ENCODE measurements at regions not wholly inside any gene's neighbourhood (a gene's known extent, or its start where the extent isn't known, plus 50 kb on each side); places are given as distances from the start of the nearest gene placed in this dataset.

DNA sequence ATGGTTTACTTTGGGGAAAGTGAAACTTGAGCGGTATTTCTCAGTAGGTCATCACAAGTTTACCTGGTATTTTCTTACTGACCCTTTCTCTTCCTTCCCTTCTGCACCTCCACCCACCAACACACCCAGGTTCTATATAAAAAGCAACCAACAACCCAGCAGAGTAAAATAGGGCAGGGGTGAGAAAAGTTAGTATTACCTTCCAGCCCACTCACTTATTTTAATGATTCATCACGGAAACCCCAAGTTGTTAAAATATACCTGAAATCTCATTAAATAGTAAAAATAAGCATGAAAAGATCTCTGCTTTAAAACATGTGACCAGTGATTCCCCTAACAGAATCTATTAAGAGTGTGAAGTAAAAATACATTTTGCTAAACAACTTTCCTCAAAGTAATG is 306.1 kb downstream of the ZEB2 start:
- DNase-seq (ENCODE audit: low spot score) = no peak

DNA sequence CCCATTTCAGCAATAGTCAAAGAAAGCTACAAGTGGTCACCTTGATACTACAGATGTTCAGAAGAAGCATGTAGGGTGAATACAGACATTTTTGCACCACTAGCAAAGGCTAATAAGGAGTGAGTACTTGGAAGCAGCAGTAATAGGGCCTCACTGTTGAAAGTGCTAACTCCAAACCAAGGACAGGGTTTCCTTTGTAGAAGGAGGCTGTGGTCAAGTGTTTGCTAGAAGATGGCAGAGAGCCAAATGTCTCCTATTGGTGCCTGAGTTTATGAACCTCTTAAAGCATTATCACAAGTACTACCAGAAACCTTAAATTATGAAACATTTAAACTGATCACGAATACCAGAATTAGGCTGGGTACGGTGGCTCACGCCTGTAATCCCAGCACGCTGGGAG is 308.1 kb downstream of the ZEB2 start:
- no peak for DNase-seq (ENCODE audit: low spot score)

DNA sequence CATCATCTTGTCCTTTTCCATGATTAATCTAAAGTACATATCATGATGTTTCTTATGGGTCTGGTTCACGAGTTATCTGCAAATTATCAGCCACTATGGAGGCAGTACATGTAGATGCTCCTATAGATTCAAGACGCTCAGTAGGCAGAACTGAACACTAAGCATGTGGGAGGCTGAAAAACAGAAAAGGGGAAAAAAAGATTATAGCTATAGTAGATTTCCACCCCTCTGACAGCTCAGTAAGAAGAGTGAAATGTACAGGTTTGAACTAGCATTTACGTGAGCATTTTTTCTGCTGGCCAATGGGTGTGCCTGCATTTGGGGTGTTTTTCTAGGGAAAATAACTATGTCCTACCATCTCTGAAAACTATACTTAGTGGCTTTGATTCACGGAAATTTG is 308.9 kb downstream of the ZEB2 start:
- DNase-seq (ENCODE audit: low spot score) = no peak

DNA sequence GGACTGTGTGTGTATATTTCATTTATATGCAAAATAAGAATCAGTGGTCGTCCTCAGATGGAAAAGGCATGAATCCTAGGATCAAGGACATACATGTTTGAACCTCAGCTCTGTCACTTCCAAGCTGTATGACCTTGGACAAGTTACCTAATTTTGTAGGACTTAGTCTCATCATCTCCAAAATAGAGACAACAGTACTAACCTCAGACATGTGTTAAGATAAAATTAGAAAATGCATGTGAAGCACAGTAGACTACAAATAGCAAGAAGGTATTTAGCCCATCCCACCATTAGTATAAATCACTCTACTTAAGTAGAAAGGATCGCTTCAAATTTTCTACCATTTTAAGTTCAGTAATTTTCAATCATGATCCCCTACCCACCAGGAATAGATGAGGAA is 309.8 kb downstream of the ZEB2 start:
- DNase-seq (ENCODE audit: low spot score) = no peak

DNA sequence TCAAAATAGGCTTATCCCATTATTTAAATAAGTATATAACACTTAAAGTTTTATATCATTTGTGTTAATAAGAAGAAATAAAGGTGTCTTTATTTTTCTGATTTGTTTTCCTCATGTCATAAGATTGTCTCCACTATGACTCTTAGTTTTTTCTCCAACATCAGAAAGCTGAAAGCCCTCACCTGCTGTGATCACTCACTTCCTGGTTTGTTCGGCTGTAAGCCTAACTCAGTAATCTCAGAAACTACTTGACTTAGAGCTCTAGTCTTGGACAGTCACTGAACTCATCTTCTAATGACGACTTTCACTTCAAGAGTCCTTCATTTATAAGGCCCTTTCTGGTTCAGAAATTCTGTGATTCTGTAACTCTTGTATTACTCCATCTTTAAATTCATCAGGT is 311.0 kb downstream of the ZEB2 start:
- no peak for DNase-seq (ENCODE audit: low spot score)

DNA sequence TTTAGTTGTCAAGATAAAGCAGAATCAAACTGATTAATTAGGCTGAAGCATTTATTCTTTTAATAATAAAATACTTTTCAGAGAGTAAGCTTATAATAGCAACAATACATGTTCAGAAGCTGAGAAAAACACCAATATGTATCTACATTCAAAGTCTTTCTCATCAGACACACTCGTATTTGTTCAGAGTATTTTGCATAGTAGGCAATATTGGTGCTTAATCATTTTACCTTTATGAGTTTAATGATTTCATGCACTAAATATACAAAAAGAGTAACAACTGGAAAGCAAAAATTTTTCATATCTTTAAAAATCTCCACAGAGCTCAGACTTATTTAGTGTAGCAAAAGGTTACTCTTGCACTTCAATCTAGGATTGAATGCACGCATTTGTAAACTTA is 313.9 kb downstream of the ZEB2 start:
- DNase-seq (ENCODE audit: low spot score) = no peak

DNA sequence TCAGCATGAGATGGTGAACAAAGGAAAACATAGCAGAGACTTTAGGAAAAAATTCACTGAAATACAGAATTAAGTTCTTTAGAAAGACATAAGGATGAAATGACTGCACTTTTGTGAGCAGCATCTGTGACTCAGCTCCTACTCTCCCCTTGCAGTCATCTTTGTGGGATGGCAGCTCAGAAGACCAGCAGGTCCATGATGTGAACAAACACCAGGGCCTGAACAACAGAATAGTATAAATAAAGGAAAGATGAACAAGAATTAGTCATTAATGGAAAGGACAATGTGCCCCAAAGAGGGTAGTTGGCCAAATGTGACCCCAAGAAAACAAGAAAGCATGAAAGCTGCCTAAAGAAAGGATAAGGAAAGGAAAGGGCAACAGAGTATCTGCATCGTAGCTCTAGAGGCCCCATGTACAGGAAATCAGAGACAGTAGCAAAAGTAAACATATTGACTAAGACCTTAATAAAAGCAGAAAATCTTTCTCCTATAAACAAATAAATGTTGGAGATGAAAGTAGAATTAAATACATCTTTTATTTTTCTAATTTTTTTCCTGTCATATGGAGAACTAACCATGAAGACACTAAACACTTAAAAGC is 318.0 kb downstream of the ZEB2 start:
- DNase-seq (ENCODE audit: low spot score) = no peak

DNA sequence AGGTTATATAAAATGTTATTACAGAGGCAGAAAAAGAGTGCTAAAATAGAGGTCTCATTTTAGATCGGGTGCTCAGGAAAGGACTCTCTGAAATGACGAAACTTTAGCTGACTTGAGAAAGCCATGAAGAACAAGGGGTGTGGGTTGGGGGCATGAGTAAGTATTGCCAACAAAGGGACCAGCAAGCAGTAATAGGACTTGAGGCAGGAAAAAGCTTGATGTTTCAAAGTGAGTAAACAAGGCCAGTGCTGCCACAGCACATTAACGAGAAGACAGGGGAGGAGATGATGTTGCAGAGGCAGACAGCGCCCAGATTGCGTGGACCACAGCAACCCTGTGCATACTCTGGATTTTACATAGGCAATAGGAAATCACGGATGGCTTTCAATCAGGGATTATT is 318.8 kb downstream of the ZEB2 start:
- peak; percentile 21 for DNase-seq (ENCODE audit: low spot score)

DNA sequence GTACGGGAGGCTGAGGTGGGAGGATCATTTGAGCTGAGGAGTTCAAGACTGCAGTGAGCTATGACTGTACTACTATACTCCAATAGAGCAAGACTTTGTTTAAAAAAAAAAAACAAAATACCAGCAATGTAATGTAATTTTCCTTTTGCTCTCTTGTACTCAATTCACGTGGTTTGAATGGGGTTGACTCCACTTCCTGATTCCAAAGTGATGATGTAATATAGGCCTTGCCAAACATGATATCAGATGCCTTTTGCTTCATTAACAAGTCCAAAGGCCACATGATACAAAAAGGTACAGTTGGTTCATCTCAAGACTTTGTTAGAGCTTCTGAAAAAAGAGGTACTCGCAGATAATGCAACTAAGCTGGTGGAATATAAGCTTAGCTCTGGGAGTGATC is 321.8 kb downstream of the ZEB2 start:
- no peak for DNase-seq (ENCODE audit: low spot score)

DNA sequence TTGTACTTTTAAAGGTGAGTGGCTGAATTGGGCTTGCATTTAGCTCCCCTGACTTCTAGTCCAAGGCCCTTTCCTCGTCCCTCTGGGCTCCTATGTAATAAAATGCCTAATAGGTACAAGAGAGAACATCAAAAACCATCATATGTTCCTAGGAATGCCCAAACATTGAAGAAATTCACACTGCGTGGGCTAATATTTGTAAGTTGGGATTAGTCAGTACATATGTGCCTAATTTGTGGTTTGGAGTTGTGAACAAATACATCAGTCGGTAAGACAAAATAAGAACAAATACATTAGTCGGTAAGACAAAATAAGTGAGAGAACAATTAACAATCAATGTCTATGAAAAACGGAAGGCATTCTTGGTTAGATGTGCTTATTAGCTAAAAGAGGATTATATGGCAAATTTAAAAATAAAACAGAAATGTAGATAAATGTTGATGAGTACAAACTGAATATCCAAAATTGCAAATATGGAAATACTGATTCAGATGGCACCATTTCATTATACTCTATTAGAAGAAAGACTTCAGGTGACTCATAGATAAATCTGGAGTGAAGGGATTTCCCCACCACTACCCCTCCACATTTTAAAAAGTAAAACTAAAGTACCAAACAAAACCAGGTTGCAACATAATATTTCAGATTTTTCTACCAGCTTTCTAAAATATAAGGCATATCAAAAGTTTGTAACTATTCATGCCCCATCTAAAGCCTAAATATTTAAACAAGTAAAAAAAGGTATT is 325.4 kb downstream of the ZEB2 start:
- DNase-seq (ENCODE audit: low spot score) = no peak

DNA sequence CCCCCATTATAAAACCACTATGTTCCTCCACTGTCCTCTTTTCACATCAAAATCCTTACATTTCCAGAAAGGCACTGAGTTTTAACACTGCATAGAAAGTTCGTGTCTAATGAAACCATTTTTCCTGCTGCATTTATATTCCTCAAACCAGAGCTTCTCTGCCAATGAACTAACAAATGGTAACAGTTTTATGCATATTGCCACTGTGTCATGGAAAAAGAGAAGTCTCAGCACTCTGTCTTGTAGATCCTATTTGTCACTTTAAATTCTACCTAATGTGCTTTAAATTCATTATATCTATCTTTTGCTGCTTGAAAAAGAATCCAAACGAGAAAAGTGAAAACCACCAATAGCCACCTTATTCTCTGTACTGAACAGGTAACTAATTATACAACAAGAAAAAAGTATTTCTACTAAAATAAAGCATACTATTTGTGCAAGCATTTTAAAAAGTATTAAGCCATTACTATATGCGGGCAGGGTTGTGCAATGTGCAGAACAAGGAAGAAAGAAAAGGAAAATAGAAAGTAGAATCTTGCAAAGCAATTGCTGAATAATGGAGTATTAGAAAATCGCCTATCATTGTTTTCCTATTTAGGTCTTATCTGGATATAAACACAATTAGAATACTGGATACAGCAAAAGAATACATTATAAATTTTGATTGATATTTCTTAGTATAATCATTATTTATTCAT is 328.9 kb downstream of the ZEB2 start:
- DNase-seq (ENCODE audit: low spot score) = no peak

DNA sequence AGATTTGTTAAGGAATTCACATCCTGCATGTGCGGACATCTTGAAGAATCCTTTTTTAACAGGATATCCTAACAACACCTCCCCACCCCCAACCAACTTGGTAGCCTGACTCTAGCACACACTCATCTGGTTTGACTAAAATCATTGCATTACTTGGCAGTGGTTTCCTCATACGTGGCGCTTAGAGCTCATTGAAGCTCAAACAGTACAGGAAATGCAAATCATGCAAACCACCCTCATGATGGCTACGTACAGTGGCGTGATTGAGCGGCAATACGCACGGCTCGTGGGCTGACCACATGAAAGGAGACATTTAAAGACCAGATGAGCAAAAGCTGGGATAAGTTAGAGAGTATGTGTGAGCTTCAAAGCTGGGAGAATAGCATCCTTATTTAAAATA is 336.2 kb downstream of the ZEB2 start:
- DNase-seq (ENCODE audit: low spot score) = no peak

DNA sequence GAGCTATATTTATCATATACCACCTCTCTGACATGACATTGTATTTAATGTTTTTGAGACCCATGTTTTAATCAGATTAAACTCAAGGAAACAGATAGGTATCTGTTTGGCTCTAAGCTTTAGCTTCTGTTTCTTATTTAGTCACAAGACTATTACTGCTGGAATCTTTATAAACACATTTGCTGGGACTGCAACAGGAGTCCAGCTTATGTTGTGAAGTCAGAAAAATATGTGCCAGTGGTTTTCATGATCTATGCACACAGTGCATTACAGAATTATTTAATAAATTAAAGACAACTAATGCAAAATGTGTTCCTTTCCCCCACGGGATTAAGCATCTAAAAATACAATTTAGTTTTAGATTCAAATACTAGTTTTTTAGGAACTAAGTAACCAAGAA is 338.9 kb downstream of the ZEB2 start:
- no peak for DNase-seq (ENCODE audit: low spot score)

DNA sequence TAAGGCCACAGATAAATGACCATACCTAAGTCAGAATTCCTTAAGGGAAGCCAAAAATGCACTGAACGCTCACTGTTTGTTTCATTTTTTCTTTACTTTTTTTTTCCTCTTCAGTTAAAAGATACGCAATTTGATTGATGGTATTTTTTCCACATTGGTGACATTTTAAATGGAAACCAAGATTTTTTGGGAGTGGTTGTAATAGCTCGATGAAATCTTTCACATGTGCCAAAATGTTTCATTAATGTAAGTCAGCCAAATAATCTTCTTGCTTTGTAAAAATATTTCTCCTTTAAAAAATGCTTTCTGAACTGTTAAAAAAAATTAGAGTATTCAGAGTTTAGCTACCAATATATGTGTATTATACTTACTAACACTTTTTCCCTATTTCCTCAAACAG is 339.8 kb downstream of the ZEB2 start:
- DNase-seq (ENCODE audit: low spot score) = no peak

DNA sequence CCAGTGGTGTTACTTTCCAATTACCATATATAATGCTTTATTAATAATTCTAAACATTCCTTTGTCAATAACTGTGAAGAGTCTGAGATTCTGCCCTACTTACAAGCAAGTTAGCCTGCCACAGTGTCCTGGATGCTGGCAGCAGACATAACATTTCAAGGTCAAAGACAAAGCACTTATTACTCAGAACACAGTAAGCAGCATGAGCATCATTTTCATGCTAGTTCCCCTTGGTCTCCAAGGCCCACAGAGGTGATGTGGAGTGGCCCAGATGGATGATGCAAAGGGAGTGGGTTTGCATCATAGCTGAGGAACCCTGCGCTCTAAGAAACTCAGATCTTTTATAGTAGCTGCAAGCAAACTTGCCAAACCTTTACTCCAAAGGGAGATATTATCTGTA is 349.7 kb downstream of the ZEB2 start:
- DNase-seq (ENCODE audit: low spot score) = no peak

DNA sequence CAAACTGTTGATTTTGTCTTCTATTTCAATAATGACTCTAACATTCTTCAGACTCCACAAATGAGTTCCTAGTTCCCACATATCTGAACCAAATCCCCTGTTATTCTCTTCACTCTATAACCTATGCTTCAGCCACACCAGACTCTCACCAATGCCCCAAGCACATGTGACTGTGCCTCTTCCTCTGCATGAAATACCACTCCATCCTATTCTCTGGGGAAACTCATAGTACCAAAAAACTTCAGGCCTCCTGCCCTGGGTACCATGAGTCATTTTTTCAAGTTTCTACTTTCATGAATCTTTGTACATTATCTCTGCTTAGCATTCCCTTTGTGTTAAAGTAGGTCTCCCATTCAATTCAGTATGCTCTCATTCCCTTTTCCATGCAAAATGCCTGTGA is 353.2 kb downstream of the ZEB2 start:
- DNase-seq (ENCODE audit: low spot score) = no peak

DNA sequence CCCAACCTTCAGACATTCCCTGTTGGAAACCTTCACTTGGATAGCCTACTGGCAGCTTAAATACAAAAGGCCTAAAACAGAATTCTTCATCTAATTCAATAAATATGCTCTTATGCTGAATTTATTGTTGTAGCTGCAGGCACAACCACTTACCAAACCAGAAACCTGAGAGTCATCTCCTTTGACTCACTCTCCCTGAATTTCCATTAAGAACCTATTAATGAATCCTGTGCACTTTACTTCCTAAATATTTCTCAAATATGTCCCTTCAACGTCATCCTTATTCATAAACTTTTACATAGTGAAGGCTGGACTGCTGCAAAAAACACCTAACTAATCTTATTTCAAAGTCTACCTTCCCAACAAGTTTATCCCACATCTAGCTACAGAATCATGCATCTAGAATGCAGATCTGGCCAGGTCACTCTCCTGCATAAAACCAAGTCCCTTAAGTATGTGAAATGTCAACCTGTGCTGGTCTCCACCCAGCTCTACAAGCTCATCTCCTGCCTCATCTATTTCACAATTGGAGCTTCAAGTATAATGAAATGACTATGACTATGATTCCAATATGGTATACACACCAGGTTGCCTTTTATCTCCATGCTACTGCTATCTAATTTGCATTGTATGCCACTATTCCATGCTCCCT is 354.2 kb downstream of the ZEB2 start:
- no peak for DNase-seq (ENCODE audit: low spot score)

DNA sequence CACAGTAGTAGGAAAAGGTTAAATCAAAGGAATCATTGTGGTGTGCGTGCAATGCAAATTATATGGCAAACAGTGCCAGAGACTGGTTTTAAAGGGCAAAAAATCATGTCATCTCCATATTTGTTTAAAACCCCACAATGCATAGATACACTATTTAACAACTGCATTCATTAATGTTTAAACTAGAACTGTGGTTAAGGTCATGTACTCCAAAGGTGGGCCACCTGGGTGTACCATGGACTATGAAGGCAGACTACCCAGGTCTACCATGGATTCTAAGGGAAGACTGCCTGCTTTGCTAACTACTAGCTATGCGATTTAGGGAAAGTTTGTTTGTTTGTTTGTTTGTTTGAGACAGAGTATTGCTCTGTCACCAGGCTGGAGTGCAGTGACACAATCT is 356.3 kb downstream of the ZEB2 start:
- no peak for DNase-seq (ENCODE audit: low spot score)

DNA sequence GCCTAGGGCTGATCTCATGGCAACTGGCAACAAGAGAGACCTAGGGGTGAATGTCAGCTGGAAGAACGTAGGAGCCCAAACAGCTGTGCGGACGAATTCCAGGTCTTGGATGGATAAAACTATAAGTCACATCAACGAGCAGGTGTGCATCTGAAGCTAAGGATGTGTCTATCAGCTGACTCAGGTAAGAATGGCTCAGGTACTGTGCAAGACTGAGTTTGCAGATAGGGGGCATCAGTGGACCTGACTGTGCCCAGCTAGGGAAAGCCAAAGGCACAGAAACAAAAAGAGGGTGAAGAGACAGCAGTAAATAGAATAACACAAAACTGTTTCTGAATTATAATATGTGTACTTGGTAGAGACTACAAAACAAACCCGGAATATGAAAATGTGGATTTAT is 357.3 kb downstream of the ZEB2 start:
- peak; percentile 35 for DNase-seq (ENCODE audit: low spot score)

DNA sequence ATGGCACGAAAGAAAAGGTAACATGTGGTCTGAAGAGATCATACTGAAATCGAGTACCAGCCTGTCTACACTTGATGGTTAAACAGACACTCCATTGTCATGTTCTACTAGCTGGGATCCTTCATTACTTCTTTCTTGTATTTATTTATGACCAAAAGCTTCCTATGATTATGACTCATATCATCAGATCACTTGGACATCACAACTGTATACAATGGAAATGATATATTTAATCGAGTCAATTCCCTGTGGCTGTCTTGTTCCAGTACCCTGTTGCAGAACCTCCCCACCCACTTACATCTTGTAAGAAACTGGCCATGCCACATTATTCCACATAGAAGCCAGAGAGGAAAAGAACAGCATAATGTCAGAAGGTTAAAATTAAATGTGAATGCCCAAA is 358.9 kb downstream of the ZEB2 start:
- no peak for DNase-seq (ENCODE audit: low spot score)

DNA sequence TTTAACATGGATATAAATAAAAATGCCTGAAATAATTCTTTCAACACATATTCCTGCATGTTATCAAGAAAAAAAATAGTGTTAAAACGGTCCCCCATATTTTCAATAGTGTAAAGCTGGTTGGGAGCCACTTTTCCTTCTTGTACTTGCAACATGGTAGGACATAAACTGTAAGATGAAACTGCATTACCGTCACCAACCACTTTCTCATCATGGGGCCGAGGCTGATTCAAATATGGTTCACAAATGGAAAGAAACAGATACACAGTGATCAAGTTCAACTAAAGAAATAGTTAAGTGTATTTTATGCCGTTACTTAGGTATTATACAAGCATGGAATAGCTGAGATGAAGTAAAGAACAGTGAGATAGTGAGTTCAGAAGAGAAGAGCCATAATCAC is 360.7 kb downstream of the ZEB2 start:
- DNase-seq (ENCODE audit: low spot score) = no peak

DNA sequence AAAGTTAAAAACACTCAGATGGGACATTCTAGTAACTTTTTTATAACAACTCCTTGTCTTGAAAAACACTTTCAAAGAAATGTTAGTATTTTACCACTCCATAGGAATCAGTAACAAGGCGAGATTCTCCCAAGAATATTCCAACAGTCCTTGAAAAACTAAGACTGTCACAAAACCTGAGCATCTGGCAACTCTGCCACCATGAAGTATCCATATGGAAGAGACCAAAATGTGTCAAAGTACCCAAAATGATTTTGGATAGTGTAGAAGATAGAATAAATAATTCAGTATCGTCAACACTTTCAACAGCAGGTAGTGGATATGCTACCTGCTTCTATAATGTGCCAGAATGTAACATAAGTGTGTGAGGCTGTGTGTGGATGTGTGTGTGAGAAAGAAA is 361.8 kb downstream of the ZEB2 start:
- DNase-seq (ENCODE audit: low spot score) = no peak
